ENCODE measurements at regions not wholly inside any gene's neighbourhood (a gene's known extent, or its start where the extent isn't known, plus 50 kb on each side); places are given as distances from the start of the nearest gene placed in this dataset.

DNA sequence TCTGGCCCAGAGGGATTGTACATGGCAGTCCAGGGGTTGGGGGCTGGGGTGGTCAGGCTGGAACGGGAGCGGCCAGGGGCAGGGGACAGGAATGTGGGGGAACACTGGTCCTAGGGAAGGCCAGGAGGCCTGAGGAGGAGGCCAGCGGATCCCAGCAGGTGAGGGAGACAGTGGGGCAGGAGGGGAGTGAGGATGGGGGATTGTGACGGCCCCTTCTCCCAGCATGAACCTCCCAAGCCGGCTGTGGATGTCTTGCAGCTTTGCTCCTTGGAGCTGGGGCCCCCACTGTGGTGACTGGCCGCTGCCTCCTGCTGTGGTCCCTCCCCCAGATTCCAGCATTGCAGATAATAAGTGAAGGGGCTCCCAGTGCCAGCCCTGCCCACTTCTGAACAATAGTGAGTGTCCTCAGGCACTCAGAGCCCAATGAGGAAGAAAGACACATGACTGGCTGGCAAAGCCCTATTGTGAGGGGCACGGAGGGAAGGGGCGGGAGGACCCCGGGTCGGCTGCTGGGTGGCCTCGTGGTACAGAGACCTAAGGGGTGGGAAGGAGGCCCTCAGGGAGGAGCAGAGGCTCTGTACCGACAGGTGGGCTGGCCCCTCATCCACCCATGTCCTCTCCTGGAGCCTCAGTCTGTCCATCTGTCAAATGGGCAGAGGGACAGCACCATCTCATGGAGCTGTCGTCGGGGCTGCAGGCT lies 215.0 kb downstream of the KIF26A start:
- FAIRE-seq: no peak
- TF ChIP-seq POLR2A (IDR thresholded peaks at IDR 0.05; ENCODE audit: low read depth, low read length) (no peak), TAF1 (IDR thresholded peaks at IDR 0.05; ENCODE audit: borderline replicate concordance, low read depth, low read length) (no peak), POLR2AphosphoS5 (IDR thresholded peaks at IDR 0.05; ENCODE audit: low read depth, low read length) (no peak)
- no peak for DNase-seq (ENCODE audit: insufficient read length)

DNA sequence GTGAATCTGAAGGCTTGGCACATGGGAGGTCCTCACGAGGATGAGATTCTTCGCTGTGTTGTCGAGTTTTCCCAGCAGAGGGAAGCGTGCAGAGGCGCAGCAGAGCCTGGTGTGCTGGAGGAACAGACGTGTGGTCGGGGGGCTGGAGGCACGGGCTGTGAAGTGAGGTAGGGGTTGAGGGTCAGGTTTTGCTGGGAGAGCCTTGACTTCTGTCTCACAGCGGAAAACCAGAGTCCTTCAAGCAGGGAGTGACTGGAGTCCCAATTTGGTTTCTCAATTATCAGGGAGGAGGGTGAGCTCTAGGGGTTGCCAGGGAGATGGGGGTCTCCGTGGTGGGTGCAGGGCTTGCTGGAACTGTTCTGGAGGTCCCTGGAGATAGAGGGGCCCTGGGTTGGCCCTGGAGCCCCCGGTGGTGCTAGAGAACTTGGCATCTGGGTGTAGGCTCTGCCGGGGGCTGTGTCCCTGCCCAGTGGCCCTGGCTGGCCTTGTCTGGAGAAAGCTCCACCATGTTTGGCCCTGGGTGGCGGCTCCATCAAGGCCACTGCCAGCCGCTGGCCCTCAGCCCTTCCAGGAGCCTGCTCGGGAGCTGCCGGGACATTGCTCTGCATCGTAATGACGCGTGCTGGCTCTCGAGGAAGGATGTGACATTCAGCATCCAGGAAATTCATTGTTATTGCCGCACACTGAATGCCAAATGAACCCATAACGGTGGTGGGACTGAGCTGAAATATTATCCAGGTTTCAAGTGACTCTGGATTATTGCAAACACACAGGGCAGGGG lies 215.7 kb downstream of the KIF26A start:
- TF ChIP-seq POLR2A (IDR thresholded peaks at IDR 0.05; ENCODE audit: low read depth, low read length) (no peak), TAF1 (IDR thresholded peaks at IDR 0.05; ENCODE audit: borderline replicate concordance, low read depth, low read length) (no peak), POLR2AphosphoS5 (IDR thresholded peaks at IDR 0.05; ENCODE audit: low read depth, low read length) (no peak)
- no peak for DNase-seq (ENCODE audit: insufficient read length)
- no peak for FAIRE-seq

DNA sequence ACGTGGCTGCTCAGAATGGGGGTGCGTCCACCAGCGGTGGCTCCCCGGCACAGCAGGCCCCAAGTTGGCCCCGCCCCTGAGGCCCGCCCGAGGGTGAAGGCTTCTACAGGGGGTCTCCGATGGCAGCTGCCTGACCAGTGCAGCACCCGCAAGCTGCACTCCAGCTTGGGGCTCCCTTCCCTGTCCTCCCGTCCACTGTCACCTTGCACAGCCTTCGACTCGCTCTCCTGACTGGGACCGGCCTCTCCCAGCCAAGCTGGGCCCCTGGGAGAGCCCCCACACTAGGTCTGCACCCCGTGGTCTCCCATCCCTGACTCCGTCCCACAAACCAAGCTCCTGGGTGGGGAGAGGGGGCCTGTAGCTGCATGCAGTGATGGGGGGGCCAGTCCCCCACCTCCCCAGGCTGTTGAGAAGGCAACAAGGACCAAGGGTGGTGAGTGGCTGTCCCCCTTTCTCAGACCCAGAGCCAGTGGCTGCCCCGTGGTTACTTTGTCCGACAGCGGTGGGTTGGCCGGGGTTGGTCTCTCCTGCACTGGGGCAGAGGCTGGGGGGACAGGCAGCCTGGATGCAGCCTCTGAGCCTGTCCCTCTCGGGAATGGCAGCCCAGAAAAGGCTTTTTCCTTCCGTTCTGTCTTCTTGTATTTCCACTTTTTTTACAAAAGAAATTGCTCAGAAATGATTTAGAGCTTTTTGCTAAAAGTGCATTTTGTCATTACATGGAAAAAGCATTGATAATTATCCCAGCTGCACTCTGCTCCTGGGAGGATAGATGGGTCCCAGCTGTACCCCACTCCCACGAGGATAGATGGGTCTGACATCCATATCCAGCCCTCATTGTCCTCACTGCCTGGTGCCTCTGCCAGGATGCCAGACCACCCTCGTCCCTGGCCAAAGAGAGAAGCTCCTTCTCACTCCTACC lies 217.0 kb downstream of the KIF26A start:
- no peak for FAIRE-seq

DNA sequence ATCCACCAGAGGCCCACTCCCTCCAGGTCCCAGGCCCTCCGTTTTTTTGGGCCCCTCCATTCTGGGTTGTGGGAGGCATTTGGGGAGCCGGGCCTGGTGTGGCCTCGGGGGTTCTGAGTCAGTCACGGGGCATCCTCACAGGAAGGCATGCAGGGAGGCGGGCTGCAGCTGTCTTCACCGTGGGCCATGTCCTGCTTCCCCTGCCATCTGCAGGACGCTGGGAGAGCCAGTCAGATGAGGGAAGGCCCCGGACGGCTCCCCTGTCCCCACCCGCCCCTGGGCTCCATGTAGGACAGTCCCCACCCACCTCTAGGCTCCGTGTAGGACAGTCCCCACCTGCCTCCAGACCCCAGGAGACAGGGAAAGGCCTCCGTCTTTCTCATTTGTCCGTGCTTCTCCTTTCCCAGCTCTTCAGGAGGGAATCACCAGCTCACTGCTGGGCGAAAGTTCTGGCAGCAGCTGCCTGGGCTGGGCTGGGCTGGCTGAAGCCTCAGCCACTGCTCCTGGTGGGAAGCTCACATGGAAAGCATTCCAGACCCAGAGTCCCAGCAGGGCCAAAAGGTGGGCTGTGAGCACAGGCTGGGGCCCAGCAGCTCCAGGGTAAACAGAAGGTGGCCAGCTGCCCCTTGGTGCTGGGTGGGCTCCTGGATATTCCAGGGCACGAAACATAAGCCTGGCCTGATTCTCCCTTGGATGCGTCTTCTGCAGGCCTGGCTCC lies 217.8 kb downstream of the KIF26A start:
- DNase-seq (ENCODE audit: insufficient read length) (no peak), FAIRE-seq (no peak)
- no peak for TF ChIP-seq POLR2AphosphoS5 (IDR thresholded peaks at IDR 0.05; ENCODE audit: low read depth, low read length)

More for the DNA sequence above, 217.0 kb downstream of the KIF26A start:
- no peak for TF ChIP-seq POLR2A (IDR thresholded peaks at IDR 0.05; ENCODE audit: low read depth, low read length)
- TF ChIP-seq TAF1 (IDR thresholded peaks at IDR 0.05; ENCODE audit: borderline replicate concordance, low read depth, low read length): no peak
- TF ChIP-seq POLR2AphosphoS5 (IDR thresholded peaks at IDR 0.05; ENCODE audit: low read depth, low read length): no peak
- no peak for DNase-seq (ENCODE audit: insufficient read length)

DNA sequence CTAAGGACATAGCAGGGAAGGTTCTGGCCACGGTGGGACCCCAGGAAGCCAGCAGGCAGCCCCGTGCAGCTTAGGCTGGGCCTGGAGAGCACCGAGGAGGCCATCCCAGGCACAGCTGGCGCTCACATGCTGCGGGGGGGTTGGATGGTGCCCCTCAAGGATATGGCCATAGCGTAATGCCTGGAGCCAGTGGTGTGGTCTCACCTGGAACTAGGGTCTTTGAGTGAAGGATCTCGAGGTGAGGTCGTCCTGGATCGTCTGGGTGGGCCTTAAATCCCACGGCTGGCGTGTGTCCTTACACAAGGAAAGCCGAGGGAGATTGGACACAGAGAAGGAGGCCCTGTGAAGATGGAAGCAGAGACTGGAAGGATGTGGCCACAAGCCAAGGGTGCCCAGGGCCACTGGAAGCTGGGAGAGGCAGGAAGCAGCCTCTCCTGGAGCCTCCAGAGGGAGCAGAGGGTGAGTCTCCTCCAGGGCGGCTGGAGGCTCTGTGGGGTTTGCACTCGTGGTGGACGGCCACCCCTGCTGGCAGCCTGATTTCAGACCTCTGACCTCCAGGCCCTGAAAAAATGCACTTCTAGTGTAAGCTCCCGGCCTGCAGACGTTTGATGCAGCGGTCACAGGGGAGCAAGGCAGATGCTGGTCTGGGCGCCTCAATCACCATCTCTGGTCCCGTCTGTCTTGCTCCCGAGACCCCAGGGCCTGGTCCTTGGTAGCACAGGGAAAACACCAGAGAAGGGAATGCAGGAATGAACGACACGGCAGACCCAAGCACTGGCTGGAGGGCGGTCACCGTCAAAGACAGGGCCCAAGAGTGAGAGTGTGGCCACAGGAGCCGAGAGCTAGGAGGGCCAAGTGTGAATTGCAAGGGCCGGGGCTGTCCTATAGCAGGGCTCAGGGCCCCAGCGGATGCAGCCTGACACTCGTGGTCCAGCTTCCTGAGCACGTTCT lies 218.6 kb downstream of the KIF26A start:
- no peak for DNase-seq (ENCODE audit: insufficient read length)
- no peak for TF ChIP-seq TAF1 (IDR thresholded peaks at IDR 0.05; ENCODE audit: borderline replicate concordance, low read depth, low read length)
- TF ChIP-seq POLR2AphosphoS5 (IDR thresholded peaks at IDR 0.05; ENCODE audit: low read depth, low read length): no peak
- no peak for TF ChIP-seq POLR2A (IDR thresholded peaks at IDR 0.05; ENCODE audit: low read depth, low read length)
- FAIRE-seq: no peak

DNA sequence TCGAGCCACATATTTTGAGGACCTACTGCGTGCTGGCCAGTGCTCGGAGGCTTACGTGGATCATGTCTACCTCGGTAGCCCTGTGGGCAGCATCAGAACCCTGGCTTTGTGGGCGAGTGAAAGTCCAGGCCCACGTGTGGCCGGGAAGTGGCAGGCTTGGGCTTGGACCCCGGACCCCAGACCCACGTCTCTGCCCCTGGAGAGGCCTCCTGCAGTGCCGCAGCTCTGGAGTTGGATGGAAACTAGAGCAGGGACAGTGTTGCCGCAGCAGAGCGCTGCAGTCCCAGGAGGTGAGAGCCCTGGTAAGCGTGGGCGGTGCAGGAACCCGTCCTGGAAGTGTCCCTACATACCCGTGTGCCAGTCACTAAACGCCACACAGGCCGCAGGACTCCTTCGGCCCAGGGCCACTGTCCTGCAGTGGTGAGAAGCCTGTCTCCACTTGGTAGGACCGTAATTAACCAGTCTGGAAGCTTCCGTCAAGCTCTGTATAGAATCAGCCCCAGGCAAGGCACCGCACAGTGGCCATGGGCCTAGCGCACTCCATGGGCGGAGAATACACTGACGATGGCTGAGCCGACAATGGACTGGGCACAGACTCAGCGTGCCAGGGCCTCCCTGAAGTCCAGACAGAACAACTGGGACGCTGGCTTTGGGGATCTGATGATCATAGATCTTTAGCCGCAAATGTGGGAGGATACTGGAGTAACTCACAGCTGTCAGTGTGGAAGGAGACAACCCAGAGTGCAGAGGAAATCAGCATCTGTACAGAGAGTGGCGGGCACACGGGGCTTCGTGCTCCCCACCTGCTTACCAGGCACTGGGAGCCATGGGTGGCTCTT lies 219.5 kb downstream of the KIF26A start:
- no peak for TF ChIP-seq TAF1 (IDR thresholded peaks at IDR 0.05; ENCODE audit: borderline replicate concordance, low read depth, low read length)
- TF ChIP-seq POLR2AphosphoS5 (IDR thresholded peaks at IDR 0.05; ENCODE audit: low read depth, low read length): no peak
- TF ChIP-seq POLR2A (IDR thresholded peaks at IDR 0.05; ENCODE audit: low read depth, low read length): no peak
- FAIRE-seq (no peak), DNase-seq (ENCODE audit: insufficient read length) (no peak)

DNA sequence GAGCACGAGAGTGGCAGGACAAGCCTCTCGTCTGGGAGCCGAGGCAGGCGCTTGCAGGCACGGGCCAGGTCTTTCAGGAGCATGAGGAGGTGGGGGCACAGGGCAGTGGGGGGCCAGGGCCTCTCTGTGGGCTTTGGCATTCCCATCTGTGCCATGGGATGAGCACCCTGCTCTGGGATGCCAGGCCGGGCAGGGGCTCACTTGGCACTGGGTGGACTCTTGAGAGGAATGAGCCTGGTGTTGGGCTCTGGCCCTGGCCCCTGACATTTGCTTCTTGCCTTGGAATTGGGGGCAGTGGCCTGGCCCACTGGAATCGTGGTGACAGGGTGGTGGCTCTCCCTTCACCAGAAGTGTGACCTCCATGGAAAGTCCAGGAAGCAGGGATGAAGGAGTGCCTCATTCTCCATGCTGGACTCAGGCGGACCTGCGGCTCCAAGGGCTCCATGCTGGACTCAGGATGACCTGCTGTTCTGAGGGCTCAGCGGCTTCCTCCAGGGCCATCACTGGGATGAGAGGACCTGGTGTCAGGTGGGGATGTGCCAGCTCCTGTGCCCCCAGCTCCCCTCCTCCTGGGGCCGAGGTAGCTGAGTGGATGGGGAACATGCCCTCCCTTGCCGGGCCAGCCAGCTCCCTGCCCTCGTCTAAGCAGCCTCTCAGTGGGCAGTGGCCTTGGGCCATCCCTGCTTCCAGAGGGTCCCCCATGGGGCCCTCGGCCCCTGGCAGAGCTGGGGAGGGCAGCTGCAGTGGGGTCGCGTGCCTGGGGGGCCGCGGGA lies 220.3 kb downstream of the KIF26A start:
- FAIRE-seq (no peak), DNase-seq (ENCODE audit: insufficient read length) (no peak)
- TF ChIP-seq POLR2A (IDR thresholded peaks at IDR 0.05; ENCODE audit: low read depth, low read length) (no peak), POLR2AphosphoS5 (IDR thresholded peaks at IDR 0.05; ENCODE audit: low read depth, low read length) (no peak), TAF1 (IDR thresholded peaks at IDR 0.05; ENCODE audit: borderline replicate concordance, low read depth, low read length) (no peak)

DNA sequence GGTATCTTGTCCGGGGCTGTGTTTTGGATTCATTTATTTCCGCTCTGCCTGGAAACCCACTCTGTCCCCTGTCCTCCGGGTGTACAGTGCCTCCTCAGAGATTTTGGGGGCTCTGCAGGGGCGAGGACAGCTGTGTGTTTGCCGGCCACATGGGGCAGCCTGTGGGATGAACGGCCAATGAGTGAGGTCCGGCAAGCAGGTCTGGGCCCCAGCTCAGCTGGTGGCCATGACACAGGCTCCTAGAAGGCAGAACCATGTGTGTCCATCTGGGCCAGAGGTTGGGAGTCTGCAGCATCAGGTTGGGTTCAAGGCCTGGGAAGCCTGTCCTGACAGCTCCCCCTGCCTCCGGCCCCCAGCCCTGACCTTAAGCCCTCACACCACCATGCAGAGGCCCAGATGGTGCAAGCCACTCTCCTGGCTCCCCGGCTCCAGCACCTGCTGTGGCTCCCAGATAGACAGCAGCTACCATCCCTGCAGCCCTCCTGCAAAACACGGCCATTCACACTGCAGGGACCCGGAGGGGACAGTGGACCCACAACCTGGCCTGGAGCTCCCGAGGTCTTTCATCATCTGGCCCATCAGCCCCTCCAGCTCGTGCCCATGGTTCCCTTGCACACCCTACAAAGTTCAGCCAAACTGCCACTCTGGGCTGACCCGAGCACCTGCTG lies 220.1 kb upstream of the C14orf180 start:
- no peak for DNase-seq (ENCODE audit: insufficient read length)
- no peak for FAIRE-seq
- TF ChIP-seq POLR2AphosphoS5 (IDR thresholded peaks at IDR 0.05; ENCODE audit: low read depth, low read length) (no peak), TAF1 (IDR thresholded peaks at IDR 0.05; ENCODE audit: borderline replicate concordance, low read depth, low read length) (no peak), POLR2A (IDR thresholded peaks at IDR 0.05; ENCODE audit: low read depth, low read length) (no peak)

Data from GM12892 (cell line).